ENCODE measurements at regions not wholly inside any gene's neighbourhood (a gene's known extent, or its start where the extent isn't known, plus 50 kb on each side); places are given as distances from the start of the nearest gene placed in this dataset.

DNA sequence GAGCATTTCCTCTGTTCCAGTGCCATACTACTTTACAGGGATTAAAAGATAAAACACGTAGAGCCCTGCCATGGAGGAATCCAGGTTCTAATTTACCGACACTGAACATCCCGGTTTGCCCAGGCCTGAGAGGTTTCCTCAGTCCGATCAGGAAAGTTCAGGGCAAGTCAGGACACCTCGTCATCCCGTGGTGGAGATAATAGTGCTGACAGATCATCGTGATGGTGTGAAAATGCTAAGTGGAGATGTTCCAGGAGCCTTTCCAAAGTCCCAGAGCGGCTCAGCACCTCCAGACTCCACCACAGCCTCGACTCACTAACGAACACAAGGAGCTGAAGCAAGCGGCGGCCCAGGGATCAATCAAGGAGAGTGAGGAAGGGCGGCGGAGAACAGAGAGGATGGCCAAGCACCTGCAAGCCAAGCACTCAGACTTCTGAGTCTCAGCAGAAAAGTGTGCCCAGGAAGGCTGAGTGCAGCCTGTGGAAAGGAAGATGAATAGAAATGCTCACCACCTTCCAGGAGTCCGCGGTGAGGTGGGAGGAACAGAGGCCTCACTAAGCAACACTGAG lies 103.7 kb upstream of the VWC2 start:
- no peaks in the 10 kb centered on the region for H3K9me3 ChIP-seq (ENCODE audit: low read depth, low read length)
- no peaks in the 10 kb centered on the region for H3K36me3 ChIP-seq (ENCODE audit: insufficient read depth, low read length)
- no peak overlapping the region for H3K4me3 ChIP-seq
- no peak for TF ChIP-seq EZH2 (IDR thresholded peaks at IDR 0.05)
- no peak for TF ChIP-seq POLR2AphosphoS5 (IDR thresholded peaks at IDR 0.05; ENCODE audit: borderline replicate concordance, low read depth, low read length)
- no peak for TF ChIP-seq FOXP2 (optimal IDR thresholded peaks at IDR 0.05; ENCODE audit: control extremely low read depth, extremely low read length, insufficient read depth)
- no peak overlapping the region for H3K27ac ChIP-seq
- no peak overlapping the region for H3K9ac ChIP-seq (ENCODE audit: insufficient read length)
- DNase-seq (ENCODE audit: low read depth, low spot score), result no peak

DNA sequence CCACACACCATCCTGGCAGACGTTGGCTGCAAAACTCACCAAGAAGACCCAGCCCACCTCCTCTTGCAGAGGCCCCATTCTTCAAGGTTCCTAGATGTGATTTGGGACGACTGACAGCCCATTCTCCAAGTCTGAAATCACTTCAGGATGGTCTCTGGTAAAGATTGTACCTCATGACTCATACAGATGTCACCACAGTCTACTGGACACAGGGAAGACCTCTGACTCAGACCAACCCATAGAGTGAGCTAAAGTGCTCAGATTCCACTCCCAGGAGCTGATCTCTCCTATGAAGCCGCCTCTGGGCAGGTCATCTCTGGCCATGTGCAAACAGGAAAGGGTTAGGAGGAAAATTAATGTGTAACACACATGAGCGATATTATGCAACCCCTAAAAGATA lies 102.4 kb upstream of the VWC2 start:
- Histone ChIP-seq H3K9ac (ENCODE audit: insufficient read length) (no peak overlapping the region), H3K36me3 (ENCODE audit: insufficient read depth, low read length) (no peaks in the 10 kb centered on the region), H3K27ac (no peak overlapping the region), H3K9me3 (ENCODE audit: low read depth, low read length) (no peaks in the 10 kb centered on the region), H3K4me3 (no peak overlapping the region)
- DNase-seq (ENCODE audit: low read depth, low spot score), result no peak
- TF ChIP-seq POLR2AphosphoS5 (IDR thresholded peaks at IDR 0.05; ENCODE audit: borderline replicate concordance, low read depth, low read length) (no peak), FOXP2 (optimal IDR thresholded peaks at IDR 0.05; ENCODE audit: control extremely low read depth, extremely low read length, insufficient read depth) (no peak), EZH2 (IDR thresholded peaks at IDR 0.05) (no peak)

DNA sequence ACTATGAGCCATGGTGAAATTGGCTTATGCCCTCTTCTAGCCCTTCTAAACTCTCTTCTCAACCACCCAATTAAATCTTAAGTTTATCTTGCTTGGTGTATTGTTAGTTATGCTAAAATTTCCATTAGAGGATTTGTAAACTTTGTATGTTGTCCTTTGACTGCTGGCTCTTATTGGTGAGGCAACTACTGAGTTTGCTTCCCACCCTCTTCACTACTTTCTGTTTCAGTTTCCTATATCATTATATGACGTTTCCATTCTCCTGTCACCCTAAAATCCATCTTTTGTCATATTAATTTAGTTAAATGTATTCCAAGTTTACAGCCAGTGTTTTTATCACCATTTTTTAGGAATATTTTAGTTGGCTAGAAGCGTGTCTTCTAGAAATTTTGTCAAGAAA lies 80.9 kb upstream of the VWC2 start:
- Histone ChIP-seq H3K9ac (ENCODE audit: insufficient read length) (no peak overlapping the region), H3K36me3 (ENCODE audit: insufficient read depth, low read length) (no peaks in the 10 kb centered on the region), H3K27ac (no peak overlapping the region), H3K9me3 (ENCODE audit: low read depth, low read length) (no peaks in the 10 kb centered on the region), H3K4me3 (no peak overlapping the region)
- no peak for DNase-seq (ENCODE audit: low read depth, low spot score)
- TF ChIP-seq EZH2 (IDR thresholded peaks at IDR 0.05) (no peak), POLR2AphosphoS5 (IDR thresholded peaks at IDR 0.05; ENCODE audit: borderline replicate concordance, low read depth, low read length) (no peak), FOXP2 (optimal IDR thresholded peaks at IDR 0.05; ENCODE audit: control extremely low read depth, extremely low read length, insufficient read depth) (no peak)

DNA sequence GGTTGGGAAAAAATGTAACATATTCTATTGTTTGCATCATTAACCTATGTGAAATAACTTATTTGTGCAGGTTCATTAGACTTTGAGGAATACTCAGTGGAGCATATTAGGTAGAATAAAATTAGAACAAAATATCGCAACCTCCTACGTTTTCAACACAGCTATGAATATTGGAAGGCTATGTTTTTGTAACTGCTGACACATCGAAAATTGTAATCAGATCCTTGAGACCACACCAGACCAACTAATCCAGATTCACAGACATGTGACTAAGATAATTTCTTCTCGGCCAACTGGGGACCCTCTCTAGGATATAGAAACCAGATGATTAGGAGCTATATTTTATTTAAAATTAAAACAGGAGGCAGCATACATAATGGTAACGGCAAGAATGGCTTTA lies 77.5 kb upstream of the VWC2 start:
- Histone ChIP-seq H3K36me3 (ENCODE audit: insufficient read depth, low read length) (no peaks in the 10 kb centered on the region), H3K27ac (no peak overlapping the region), H3K4me3 (no peak overlapping the region), H3K9me3 (ENCODE audit: low read depth, low read length) (no peaks in the 10 kb centered on the region), H3K9ac (ENCODE audit: insufficient read length) (no peak overlapping the region)
- DNase-seq (ENCODE audit: low read depth, low spot score), result no peak
- no peak for TF ChIP-seq POLR2AphosphoS5 (IDR thresholded peaks at IDR 0.05; ENCODE audit: borderline replicate concordance, low read depth, low read length)
- TF ChIP-seq FOXP2 (optimal IDR thresholded peaks at IDR 0.05; ENCODE audit: control extremely low read depth, extremely low read length, insufficient read depth), result no peak
- TF ChIP-seq EZH2 (IDR thresholded peaks at IDR 0.05), result no peak

DNA sequence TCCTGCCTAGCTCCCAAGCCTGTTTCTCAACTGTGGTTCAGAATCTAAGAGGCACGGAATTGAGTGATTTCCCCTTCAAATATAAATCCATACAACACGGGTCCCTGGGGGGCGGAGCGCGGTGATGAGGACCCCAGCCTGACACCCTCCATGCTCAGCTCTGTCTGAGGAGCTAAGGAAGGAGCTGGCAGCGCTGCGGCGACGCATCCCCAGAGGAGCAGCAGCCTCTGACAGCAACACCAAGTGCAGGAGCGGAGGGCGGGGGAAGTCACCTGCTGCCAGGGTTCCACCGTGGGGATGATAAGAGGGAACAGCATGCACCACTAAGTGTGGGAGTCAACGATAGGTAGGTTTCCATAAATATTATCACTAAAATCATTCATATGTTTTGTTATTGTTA lies 72.6 kb upstream of the VWC2 start:
- no peak overlapping the region for H3K27ac ChIP-seq
- no peaks in the 10 kb centered on the region for H3K9me3 ChIP-seq (ENCODE audit: low read depth, low read length)
- H3K4me3 ChIP-seq, result no peak overlapping the region
- TF ChIP-seq POLR2AphosphoS5 (IDR thresholded peaks at IDR 0.05; ENCODE audit: borderline replicate concordance, low read depth, low read length) (no peak), EZH2 (IDR thresholded peaks at IDR 0.05) (no peak), FOXP2 (optimal IDR thresholded peaks at IDR 0.05; ENCODE audit: control extremely low read depth, extremely low read length, insufficient read depth) (no peak)
- no peak overlapping the region for H3K9ac ChIP-seq (ENCODE audit: insufficient read length)
- H3K36me3 ChIP-seq (ENCODE audit: insufficient read depth, low read length), result no peaks in the 10 kb centered on the region
- DNase-seq (ENCODE audit: low read depth, low spot score), result no peak

DNA sequence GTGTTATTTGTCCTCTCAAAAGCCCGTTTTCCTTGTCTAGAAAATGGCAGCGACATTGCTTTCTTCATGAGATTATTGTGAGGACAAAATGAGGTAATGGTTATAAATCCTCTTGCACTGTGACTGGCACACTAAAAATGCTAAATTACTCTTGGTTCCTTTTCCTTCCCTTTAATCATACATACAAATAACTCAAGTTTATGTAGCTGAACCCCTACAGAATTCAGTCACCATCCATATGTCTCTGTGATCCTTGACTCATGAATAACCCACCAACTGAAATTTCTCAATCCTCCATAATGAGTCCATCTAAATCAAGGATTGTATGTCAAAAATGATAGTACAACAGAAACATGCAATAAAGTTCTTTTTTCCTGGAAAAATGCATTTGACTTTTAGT lies 71.3 kb upstream of the VWC2 start:
- TF ChIP-seq FOXP2 (optimal IDR thresholded peaks at IDR 0.05; ENCODE audit: control extremely low read depth, extremely low read length, insufficient read depth) (no peak), EZH2 (IDR thresholded peaks at IDR 0.05) (no peak), POLR2AphosphoS5 (IDR thresholded peaks at IDR 0.05; ENCODE audit: borderline replicate concordance, low read depth, low read length) (no peak)
- no peaks in the 10 kb centered on the region for H3K9me3 ChIP-seq (ENCODE audit: low read depth, low read length)
- no peaks in the 10 kb centered on the region for H3K36me3 ChIP-seq (ENCODE audit: insufficient read depth, low read length)
- no peak overlapping the region for H3K4me3 ChIP-seq
- no peak for DNase-seq (ENCODE audit: low read depth, low spot score)
- no peak overlapping the region for H3K9ac ChIP-seq (ENCODE audit: insufficient read length)
- no peak overlapping the region for H3K27ac ChIP-seq

DNA sequence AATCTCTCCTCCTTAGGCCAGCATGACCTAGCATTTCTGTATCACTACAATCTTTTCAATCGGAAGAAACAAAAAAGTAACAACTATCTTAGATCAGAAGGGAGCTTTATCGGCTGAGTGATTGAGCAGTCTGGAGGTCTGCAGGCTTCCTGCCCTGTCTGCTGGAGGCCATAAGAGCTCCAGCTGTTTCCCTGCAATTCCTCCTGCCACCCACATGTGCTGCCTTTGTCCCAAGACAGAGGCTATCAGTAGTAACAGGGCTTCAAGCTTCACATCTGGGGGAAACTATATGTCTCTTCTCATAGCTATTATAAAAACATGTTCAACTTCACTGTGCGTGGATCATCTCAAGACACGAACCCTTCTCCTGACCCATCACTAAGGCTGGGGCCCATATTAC lies 70.1 kb upstream of the VWC2 start:
- TF ChIP-seq POLR2AphosphoS5 (IDR thresholded peaks at IDR 0.05; ENCODE audit: borderline replicate concordance, low read depth, low read length) (no peak), EZH2 (IDR thresholded peaks at IDR 0.05) (no peak), FOXP2 (optimal IDR thresholded peaks at IDR 0.05; ENCODE audit: control extremely low read depth, extremely low read length, insufficient read depth) (no peak)
- no peak overlapping the region for H3K27ac ChIP-seq
- H3K36me3 ChIP-seq (ENCODE audit: insufficient read depth, low read length), result no peaks in the 10 kb centered on the region
- no peak for DNase-seq (ENCODE audit: low read depth, low spot score)
- no peak overlapping the region for H3K9ac ChIP-seq (ENCODE audit: insufficient read length)
- H3K9me3 ChIP-seq (ENCODE audit: low read depth, low read length), result no peaks in the 10 kb centered on the region
- no peak overlapping the region for H3K4me3 ChIP-seq

DNA sequence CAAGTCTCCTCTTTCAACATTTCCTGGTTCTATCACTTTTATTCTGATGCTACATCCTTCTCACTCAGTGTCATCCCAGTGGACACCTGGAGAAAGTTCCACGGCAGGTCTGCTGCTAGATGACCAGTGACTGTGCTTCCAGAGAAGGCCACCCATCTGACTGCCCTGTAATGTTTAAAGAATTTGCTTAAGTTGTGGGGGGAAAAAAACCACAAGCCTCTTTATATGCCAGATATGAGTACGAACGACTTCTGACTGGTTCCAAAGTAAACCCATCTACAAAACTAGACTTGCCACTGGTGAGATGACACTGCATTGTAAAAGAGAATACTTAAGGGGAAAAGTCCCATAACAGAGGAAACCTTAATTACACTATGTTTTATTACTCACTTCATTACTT lies 69.6 kb upstream of the VWC2 start:
- Histone ChIP-seq H3K9ac (ENCODE audit: insufficient read length) (no peak overlapping the region), H3K27ac (no peak overlapping the region), H3K9me3 (ENCODE audit: low read depth, low read length) (no peaks in the 10 kb centered on the region), H3K4me3 (no peak overlapping the region), H3K36me3 (ENCODE audit: insufficient read depth, low read length) (no peaks in the 10 kb centered on the region)
- TF ChIP-seq POLR2AphosphoS5 (IDR thresholded peaks at IDR 0.05; ENCODE audit: borderline replicate concordance, low read depth, low read length) (no peak), FOXP2 (optimal IDR thresholded peaks at IDR 0.05; ENCODE audit: control extremely low read depth, extremely low read length, insufficient read depth) (no peak), EZH2 (IDR thresholded peaks at IDR 0.05) (no peak)
- DNase-seq (ENCODE audit: low read depth, low spot score), result no peak

DNA sequence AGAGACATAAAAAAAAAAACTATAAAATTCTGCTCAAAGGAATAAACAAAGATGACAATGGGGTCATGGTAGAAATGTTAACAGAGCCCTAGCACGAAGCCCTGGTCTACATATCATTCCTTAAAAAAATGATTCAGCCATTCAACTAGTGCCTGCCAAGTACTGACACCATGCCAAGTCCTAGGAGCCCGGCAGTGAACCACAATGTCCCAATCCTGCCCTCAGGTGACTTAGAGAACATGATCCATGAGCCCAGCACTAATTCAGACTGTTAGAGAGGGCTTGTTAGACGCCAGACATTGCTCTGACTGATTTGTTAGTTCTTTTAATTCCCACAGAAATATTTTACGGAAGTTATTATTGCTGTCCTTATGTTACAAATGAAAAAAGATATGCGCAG lies 67.3 kb upstream of the VWC2 start:
- no peaks in the 10 kb centered on the region for H3K9me3 ChIP-seq (ENCODE audit: low read depth, low read length)
- no peak overlapping the region for H3K9ac ChIP-seq (ENCODE audit: insufficient read length)
- H3K4me3 ChIP-seq, result no peak overlapping the region
- no peak for TF ChIP-seq FOXP2 (optimal IDR thresholded peaks at IDR 0.05; ENCODE audit: control extremely low read depth, extremely low read length, insufficient read depth)
- TF ChIP-seq POLR2AphosphoS5 (IDR thresholded peaks at IDR 0.05; ENCODE audit: borderline replicate concordance, low read depth, low read length), result no peak
- no peak for TF ChIP-seq EZH2 (IDR thresholded peaks at IDR 0.05)
- no peaks in the 10 kb centered on the region for H3K36me3 ChIP-seq (ENCODE audit: insufficient read depth, low read length)
- no peak overlapping the region for H3K27ac ChIP-seq
- DNase-seq (ENCODE audit: low read depth, low spot score), result no peak
